ENCODE measurements at regions not wholly inside any gene's neighbourhood (a gene's known extent, or its start where the extent isn't known, plus 50 kb on each side); places are given as distances from the start of the nearest gene placed in this dataset.

DNA sequence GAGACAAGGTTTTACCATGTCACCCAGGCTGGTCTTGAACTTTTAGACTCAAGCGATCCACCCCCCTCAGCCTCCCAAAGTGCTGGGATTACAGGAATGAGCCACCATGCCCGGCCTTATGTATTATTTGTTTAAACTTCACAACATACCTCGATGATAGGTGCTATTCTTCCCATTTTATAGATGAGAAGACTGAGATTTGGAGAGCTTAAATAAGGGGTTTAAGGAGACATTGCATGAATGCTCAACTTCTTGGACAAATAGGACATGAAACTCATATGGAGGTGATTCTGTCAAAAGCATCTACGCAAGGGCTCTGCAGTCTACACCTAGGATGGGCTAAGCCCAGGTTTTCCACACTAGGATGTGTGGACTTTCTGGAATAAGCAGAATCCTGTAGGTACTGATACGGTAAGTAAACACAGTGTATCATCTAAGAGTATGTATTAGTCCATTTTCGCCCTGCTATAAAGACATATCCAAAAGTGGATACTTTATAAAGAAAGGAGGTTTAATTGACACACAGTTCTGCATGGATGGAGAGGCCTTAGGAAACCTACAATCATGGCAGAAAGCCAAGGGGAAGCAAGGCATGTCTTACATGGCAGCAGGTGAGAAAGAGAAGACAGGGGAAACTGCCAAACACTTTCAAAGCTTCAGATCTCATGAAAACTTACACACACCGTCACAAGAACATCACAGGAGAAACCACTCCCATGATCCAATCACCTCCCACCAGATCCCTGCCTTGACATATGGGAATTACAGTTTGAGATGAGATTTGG lies 62.8 kb upstream of the CAPRIN1 start:
- TF ChIP-seq CBFB (CRISPR knock-in tag; IDR thresholded peaks at IDR 0.05; ENCODE audit: low read depth) (no peak), ZNF512 (CRISPR knock-in tag; IDR thresholded peaks at IDR 0.05; ENCODE audit: borderline replicate concordance) (no peak), CREM (CRISPR knock-in tag; IDR thresholded peaks at IDR 0.05) (no peak)

Data from WTC11 (cell line).